ENCODE measurements at regions not wholly inside any gene's neighbourhood (a gene's known extent, or its start where the extent isn't known, plus 50 kb on each side); places are given as distances from the start of the nearest gene placed in this dataset.

GRCh38 chr21:32144851-32145250, 134.0 kb downstream of the MIS18A start:
- TF ChIP-seq POLR2A (IDR thresholded peaks at IDR 0.05; ENCODE audit: low read length) (no peak), GATA1 (IDR thresholded peaks at IDR 0.05; ENCODE audit: low read depth, low read length) (no peak)

All from erythroblast (primary cell).